GM23338 (cell line): ENCODE measurements at regions not wholly inside any gene's neighbourhood (a gene's known extent, or its start where the extent isn't known, plus 50 kb on each side); places are given as distances from the start of the nearest gene placed in this dataset.

Experiments
- CTCF ChIP-seq, 2 experiments: fragments of 200-600 bp in 1 of 2; sonication (generic) in 1 of 2; conservative IDR thresholded peaks; 2 replicates each; pipeline versions ENCODE4 v1.5.1 to v1.6.1; 2016 to 2017; ENCODE audit warnings: antibody characterized with exemption in 2 of 2, low read depth in 2 of 2, mild to moderate bottlenecking in 2 of 2, moderate library complexity in 1 of 2
- ETS1 ChIP-seq: IDR thresholded peaks from 2 replicates; pipeline ENCODE4 v1.6.1; 2016; ENCODE audit warnings: antibody characterized with exemption
- POLR2AphosphoS5 ChIP-seq: IDR thresholded peaks from 2 replicates; pipeline ENCODE4 v1.6.1; 2016; ENCODE audit warnings: antibody characterized with exemption, low read depth
- TF ChIP-seq, protein P1 (sequence below): IDR thresholded peaks from one replicate; pipeline ENCODE4 v1.6.1; 2018; ENCODE audit warnings: antibody characterized with exemption; ENCODE audit not compliant: unreplicated experiment

DNA sequence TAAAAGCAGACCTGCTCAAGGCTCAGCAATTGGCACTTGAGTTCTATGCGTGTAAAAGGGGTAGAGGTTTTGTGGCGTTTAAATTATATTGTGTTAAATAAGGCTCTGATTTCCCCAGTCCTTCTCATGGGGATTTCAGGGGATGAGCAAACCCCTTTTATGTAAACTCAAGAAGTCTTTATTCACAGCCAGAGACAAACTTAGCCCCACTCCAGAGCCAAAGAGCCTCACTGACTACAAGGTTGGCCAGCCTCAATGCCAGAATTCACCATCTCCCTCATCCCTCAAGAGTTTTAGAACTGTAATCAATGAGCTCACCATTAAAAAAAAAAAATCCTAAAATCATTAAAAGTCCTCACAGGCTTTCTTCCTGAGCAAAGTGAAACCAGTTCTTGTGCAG lies 107.8 kb downstream of the SLC30A10 start:
- TF ChIP-seq CTCF (conservative IDR thresholded peaks at IDR 0.05; ENCODE audit: low read depth in 2 of 2), result no peak
- TF ChIP-seq ETS1, result no peak
- TF ChIP-seq POLR2AphosphoS5, result no peak
- TF ChIP-seq, protein P1, sequence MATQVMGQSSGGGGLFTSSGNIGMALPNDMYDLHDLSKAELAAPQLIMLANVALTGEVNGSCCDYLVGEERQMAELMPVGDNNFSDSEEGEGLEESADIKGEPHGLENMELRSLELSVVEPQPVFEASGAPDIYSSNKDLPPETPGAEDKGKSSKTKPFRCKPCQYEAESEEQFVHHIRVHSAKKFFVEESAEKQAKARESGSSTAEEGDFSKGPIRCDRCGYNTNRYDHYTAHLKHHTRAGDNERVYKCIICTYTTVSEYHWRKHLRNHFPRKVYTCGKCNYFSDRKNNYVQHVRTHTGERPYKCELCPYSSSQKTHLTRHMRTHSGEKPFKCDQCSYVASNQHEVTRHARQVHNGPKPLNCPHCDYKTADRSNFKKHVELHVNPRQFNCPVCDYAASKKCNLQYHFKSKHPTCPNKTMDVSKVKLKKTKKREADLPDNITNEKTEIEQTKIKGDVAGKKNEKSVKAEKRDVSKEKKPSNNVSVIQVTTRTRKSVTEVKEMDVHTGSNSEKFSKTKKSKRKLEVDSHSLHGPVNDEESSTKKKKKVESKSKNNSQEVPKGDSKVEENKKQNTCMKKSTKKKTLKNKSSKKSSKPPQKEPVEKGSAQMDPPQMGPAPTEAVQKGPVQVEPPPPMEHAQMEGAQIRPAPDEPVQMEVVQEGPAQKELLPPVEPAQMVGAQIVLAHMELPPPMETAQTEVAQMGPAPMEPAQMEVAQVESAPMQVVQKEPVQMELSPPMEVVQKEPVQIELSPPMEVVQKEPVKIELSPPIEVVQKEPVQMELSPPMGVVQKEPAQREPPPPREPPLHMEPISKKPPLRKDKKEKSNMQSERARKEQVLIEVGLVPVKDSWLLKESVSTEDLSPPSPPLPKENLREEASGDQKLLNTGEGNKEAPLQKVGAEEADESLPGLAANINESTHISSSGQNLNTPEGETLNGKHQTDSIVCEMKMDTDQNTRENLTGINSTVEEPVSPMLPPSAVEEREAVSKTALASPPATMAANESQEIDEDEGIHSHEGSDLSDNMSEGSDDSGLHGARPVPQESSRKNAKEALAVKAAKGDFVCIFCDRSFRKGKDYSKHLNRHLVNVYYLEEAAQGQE, result no peak
